D721Med (cell line): ENCODE measurements at regions not wholly inside any gene's neighbourhood (a gene's known extent, or its start where the extent isn't known, plus 50 kb on each side); places are given as distances from the start of the nearest gene placed in this dataset.
A peak's percentile ranks its signal among the peaks of the same experiment; 100 is the strongest.
"Not testable (repeated sequence)": the region's sequence is repeated elsewhere in the genome, so short reads cannot be mapped to it uniquely, and the experiment has no call there.

Source experiments
- DNase-seq: peaks from one replicate; pipeline ENCODE4 v3.0.0; 2011; ENCODE audit warnings: low spot score; ENCODE audit not compliant: insufficient read length
- FAIRE-seq: peaks from 2 replicates; lab custom pipeline; 2011; peaks lifted over from hg19 to GRCh38; lab: Jason Lieb, UNC
- CTCF ChIP-seq: IDR thresholded peaks from 2 replicates; pipeline ENCODE4 v1.5.1; 2012; ENCODE audit warnings: mild to moderate bottlenecking, control low read depth; ENCODE audit not compliant: insufficient read depth; ENCODE audit errors: missing control alignments

- no peak for DNase-seq
- no peak for FAIRE-seq
- no peak for TF ChIP-seq CTCF
Measured at GRCh38 chr10:100625816-100626215, 90.1 kb downstream of the HIF1AN start.

- FAIRE-seq = no peak
- no peak for DNase-seq
- no peak for TF ChIP-seq CTCF
Measured at GRCh38 chr10:100628061-100628460, 92.3 kb downstream of the HIF1AN start.

- TF ChIP-seq CTCF = no peak
- FAIRE-seq = no peak
Measured at GRCh38 chr10:100631192-100631591, 95.4 kb downstream of the HIF1AN start.

GRCh38 chr10:100632027-100632426 is 96.3 kb downstream of the HIF1AN start:
- FAIRE-seq = no peak
- DNase-seq = no peak
- no peak for TF ChIP-seq CTCF

More at GRCh38 chr10:100631192-100631591, 95.4 kb downstream of the HIF1AN start:
- no peak for DNase-seq

DNA sequence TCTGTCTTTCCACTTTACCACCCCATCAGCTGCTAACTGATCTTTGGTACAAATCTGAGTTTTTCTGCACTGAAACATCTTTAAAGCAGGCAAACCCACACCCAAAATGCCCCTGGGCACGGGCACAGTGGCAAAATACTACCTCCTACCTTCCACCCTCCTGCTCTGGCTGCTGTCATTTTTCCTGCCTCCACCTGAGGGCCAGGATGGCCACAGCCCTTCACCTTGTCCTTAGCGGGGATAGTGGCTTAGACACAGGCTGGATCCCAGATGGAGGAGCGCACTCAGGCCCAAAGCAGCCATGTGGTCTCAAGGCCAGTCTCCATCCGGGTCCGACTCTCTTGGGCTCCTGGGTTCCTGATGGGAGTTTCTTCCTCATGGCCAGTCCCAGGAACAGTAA is 98.3 kb downstream of the HIF1AN start:
- TF ChIP-seq CTCF = no peak
- FAIRE-seq (no peak), DNase-seq (no peak)

- DNase-seq (peak; percentile 48), FAIRE-seq (no peak)
- TF ChIP-seq CTCF = no peak
Measured at GRCh38 chr10:100636848-100637553, 101.3 kb downstream of the HIF1AN start.

GRCh38 chr10:100637785-100638184 is 102.0 kb downstream of the HIF1AN start:
- FAIRE-seq = no peak
- no peak for DNase-seq
- TF ChIP-seq CTCF = no peak

- DNase-seq, FAIRE-seq: not testable (repeated sequence)
Measured at GRCh38 chr10:100638969-100639368, 103.2 kb downstream of the HIF1AN start.
